Activated CD4-positive, alpha-beta T cell treated with anti-CD3 and anti-CD28 coated beads, Interleukin-2, amount 50 U/mL, for 48 hours (primary cell): ENCODE measurements at regions not wholly inside any gene's neighbourhood (a gene's known extent, or its start where the extent isn't known, plus 50 kb on each side); places are given as distances from the start of the nearest gene placed in this dataset.

Experiments used
- DNase-seq, 2 experiments: peaks; one replicate each; pipeline ENCODE4 v3.0.0-alpha.2; 2020

DNA sequence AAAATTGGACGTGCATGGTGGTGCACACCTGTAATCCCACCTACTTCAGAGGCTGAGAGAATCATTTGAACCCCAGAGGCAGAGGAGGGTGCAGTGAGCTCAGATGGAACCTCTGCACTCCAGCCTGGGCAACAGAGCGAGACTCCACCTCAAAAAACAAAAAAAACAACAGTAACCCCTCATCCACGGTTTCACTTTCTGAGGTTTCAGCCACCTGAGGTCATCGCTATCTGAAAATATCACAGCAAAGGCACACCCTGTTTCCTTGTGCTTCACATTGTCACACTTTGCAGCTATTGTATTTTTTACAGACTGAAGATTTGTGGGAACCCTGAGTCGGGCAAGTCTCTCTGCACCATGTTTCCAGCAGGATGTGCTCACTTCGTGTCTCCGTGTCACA, 54.1 kb upstream of the FOXQ1 start:
- DNase-seq = no peak

DNA sequence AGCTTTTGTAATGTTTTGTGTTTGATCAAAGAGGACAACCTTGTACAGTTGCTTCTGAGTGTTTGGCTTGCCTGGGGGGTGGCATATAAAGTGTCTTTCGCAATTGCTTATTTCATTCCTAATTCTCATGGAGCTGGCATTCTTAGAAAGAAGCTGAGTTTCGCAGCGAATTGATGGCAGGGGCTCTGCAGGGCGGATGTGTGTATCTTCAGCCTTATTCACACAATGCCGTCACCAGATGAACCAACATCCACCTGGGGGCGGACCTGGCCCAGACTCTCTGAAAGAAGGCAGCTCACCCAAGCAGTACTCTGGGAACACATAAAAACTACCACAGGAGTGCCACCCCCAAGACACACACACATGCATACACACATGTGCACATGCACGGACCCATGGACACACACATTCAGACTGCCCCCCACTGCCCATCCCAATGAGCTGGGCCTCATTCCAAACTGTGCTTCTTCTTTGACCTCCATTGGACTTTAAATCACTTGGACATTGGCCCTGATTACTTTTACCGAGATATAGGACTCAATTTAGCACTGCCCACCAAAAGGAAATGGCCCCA, 55.4 kb upstream of the FOXQ1 start:
- no peak for DNase-seq

DNA sequence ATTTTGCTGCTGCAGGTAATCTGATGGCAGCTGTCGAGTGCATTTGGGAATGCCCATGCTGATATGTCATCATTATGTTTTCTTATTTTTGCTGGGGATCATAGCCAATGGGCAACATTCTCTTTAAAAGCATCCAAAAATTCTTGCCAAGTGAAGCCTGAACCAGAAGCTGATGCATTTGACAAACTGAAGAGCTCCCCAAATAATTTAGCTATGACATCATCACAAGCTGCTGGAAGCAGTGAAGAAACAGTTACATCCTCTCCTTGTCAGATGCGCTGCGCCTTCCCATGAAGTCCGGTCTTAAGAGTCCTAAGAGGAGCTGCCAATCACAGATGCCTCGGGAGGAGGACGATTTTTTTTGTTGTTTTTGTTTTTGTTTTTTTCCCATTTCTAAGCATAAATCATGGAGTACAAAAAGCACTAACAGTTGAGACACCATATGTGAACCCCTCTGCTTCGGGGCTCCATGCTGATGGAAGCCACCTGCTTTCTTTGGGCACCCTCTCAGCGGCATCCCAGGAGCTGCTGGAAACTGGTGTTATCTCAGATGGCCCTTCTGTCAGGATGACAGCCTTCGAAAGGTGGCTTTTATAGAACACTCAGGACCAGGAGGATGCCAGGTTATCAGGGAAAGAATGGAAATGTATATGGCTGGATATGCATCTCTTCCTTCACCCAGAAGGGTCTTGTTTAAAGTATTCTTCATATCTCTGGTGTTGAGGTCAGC, 56.1 kb upstream of the FOXQ1 start:
- DNase-seq = no peak

DNA sequence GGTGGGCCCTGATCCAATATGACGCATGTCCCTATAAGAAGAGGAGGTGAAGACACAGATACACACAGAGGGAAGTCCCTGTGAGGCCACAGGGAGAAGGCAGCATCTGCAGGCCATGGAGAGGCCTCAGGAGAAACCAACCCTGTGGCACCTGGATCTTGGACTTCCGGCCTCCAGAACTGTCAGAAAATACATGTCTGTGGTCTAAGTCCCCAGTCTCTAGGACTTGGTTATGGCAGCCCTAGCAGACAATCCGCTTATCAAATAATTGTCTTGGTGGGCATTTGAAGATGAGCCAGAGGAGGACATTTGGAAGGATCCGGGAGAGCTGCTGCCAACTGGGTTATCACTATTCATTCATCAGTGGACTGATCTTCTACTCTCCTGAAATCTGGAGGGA, 57.6 kb upstream of the FOXQ1 start:
- no peak for DNase-seq

DNA sequence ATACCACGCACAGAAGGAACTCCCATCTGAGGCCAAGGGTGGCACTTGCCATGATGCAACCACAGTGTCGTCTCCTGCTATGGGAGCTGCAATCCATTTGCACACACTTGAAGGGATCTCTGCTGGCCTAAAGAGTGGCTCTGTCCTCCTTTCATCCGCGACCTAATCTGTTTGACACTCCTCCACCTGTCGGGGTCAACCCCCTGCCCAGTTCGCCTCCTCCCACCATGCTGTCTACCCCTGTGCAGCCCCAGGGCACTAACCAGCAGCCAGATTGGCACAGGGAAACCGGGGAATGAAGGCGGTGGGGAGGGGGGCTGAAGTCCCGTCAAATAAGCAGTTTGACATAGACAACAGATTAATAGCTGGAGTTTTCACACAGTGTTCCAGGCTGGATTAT, 58.1 kb upstream of the FOXQ1 start:
- DNase-seq = no peak

DNA sequence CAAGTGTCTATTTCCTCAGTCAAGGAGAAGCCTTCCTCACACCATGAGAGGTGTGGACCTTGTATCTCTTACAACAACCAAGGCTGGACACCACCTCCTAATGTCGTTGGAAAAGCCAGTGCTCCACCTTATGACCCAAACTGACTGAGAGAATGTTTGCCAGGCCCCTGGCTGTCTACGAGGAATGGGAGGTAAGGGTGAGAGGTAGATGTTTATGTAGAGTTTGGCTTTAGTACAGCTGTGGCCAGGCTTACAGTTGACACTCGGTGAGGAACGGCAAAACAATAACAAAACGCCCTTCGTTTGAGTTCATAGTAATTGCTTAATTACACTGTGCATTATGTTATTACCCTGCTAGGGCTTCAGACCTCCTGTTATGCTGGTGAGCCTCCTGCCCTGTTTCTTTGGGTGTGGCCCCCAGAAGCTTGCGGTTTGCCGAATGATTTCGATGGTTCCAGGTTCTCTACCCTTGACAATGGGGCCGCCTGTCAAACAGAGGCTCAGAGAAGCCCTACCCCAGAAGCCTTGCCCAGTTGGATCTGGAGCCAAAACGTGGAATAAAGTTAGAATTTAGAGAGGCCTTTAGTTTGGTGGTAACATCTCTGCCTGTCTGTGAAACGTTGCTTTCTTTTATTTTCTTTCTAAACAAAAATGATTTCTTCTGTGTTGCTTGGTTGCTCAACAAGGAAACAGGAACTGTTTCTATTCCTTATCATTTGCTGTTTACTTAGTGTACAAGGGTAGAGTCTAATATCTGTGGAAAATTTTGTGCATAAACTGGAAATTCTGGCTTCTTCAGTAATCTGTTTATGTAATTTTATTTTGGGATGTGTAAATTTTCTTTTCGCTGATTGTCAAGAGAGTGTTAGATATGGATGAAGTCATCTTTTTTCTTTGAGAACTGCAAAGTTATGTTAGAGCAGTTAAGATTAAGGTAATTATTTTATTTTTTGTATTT, 60.4 kb upstream of the FOXQ1 start:
- no peak for DNase-seq

DNA sequence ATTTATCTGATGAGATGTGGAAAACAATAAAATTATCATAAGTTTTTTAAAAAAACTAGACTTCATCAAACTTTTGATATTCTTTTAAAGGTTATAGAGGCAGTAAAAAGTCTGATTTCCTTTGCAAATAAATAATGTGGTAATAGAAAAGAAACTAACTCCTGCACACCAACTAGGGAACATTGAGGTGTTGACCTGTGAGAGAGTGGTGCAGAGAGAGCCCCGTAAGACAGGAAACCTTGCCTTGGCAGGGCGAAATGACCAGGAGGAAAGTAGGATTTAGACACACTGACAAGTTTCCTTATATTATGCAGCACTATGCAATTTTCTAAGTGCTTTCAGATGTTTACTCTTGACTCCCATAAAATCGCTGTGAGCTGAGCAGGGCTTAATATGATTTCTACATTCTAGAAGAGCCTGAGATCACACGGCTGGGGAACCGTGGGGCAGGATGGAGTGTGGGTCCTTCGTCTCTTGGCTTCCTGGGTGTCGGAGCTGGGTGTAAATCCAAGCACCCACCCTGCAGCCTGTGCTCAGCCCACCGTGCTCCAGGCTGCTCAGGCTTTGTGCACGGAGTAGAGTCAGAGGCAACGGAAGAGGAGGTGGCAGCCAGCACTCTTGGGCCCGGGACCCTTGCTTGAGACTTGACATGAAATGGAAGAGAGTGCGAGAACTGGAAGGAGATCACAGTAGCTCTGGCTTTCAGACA, 61.3 kb upstream of the FOXQ1 start:
- no peak for DNase-seq

DNA sequence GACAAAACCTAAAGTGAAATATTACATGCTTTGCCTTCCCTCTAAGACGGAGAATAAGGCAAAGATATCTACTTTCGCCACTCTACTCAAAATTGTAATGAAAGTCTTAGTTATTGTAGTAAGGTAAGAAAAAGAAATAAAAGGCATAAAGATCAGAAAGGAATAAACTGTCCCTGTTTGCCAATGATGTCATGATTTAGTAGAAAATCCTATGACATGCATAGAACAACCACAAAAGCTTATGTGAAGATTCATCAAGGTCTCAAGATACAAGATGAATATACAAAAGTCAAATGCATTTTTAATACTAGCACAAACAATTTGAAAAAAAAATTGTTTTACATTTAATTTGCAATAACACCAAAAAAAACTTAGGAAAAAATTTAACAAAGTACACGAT, 64.0 kb upstream of the FOXQ1 start:
- no peak for DNase-seq

DNA sequence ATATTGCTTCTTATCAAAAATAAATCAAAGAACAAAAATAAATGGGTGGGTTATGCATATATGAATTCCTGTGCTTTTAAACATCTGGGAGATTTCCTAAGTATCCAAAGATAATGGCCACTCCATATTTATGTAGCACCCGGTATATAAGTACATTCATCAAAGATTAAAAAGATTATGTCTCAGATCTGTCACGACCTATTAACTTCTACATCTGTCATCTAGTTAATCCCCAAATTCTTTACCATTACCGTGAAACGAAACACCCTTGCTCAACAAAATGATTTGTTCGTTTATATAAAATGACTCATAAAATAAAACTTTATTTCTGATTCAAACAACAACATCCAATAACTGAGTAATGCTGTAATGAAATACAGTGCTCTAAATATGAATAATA, 64.8 kb upstream of the FOXQ1 start:
- no peak for DNase-seq

DNA sequence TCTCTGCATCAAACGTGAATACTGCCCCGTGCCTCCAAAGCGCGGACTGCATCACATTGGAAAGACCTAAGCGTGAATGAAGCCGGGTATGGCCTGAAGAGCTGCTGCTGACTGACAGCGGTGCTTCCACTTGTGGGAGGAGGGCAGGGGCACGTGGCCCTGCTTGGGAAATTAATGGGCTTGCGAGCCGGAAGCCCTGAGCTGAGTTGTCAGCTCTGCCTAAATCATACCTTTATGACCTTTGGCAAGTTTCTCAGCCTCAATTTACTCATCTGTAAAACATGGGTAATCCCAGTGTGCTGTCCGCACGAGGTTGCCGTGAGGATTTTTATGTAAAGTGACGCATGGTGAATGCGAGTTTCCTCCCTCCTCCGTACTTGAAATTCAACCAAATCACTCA, 67.0 kb upstream of the FOXQ1 start:
- DNase-seq = no peak

DNA sequence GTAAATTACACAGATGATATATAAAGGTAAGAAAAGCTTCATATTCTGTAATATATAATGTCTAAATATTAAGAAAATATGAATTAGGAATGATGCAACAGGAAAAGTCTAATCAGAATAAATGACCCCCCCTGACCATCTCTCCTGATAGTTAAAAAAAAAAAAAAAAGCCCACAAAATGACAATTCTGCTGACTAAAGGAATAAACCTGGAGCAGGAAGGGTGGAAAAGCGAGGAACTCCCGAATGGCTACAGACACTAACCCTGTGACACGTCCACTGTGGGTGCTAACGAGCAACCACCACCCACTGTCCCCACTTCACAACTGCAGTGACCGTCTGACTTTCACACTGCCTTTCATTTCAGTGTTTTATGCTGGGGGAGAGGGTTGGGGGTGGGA, 67.6 kb upstream of the FOXQ1 start:
- DNase-seq = no peak

DNA sequence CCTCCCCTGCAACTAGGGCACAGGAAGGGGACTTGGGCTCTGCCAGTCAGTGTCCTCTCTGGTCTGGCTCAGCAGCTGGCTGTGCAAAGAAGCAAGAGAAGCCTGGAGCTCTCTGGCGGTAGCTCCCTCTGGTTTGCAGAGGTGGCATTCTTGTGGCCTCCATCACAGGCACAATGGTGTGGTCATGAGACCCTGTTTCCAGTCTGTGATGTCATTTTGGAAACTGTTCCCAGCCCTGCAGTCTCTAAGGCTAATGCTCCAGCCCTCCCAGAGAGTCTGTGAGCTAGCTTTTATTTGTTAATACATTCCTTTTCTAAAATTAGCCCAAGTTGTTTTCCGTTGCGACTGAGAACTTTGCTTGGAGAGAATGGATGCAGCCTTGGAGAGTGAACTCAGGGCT, 69.5 kb upstream of the FOXQ1 start:
- no peak for DNase-seq

DNA sequence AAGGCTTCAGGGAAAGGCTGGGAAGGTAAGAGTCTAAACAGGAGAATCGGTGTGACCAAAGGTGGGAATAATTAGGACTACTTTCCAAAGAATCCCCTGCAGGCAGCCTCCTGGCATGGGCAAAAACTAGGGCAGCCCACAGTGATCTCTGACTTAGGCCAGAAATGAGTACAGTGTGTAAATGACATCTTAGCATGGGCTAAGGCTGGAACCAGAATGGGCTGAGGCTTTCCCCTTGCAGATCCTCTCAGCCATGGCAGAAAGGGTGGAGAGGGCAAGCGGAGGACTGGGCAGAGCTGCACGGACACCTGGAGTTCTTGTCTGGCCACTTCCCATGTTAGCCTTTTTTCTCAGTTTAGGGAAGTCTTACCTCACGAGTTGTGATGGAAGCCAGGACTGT, 69.9 kb upstream of the FOXQ1 start:
- DNase-seq = no peak

DNA sequence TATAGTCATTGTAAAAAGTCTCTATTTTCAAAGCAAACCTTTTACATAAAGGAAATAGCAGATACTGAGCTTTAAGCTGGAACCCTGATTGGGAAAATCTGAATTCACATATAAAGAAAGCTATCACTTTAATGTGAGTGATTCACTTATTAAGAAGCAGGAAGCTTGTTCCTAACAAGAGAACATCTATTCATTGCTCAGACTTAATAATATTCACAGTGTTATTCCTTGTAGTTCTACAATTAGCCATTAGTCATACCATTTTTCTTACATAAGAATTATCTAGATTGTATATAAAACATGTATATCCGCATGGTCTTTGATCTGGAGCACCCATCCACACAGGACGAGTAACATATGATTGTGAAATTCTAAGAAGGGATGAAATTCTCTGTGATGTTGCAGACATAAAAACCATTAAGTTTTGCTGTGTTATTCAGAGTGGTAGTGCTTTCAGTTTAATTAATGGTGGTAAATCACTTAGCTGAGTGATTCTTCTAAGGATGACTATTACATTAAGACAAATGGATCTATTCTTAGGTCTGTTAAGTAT, 71.1 kb upstream of the FOXQ1 start:
- no peak for DNase-seq

DNA sequence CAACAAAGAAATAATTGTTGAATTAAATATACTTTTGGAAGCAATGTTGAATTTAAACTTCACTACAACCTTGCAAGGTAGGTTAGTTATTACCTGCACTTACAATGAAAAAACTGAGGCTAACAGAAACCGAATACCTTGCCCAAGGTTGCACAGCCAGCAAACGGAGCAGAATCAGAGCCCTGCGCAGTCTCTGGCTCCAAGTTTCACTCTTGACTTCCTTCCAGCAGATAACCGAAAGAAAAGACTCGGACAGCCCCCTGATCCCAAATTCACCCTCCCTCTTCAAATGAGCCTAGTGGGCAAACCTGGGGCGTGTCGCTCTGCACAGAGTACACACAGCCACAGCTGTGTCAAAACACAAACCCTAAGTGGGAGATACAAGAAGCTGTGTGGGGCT, 72.1 kb upstream of the FOXQ1 start:
- no peak for DNase-seq

DNA sequence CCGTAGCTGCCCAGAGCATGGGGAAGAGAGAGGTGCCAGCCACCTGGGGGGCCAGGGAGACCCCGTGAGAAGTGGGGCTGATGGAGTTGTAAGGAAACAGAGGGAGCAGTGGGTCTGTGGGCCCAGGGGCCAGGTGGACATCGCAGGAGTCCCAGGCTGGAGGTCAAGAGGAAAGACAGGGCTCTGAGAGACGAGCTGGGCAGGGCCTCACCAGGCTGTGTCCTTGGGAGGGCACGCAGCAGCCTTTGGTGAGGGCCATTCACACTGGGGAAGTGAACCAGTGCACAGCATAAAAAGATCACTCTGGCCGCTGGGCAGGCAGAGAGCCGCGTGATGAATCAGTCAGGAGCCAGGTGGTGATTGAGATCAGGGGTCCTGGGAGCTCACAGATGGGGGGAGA, 73.9 kb upstream of the FOXQ1 start:
- no peak for DNase-seq

DNA sequence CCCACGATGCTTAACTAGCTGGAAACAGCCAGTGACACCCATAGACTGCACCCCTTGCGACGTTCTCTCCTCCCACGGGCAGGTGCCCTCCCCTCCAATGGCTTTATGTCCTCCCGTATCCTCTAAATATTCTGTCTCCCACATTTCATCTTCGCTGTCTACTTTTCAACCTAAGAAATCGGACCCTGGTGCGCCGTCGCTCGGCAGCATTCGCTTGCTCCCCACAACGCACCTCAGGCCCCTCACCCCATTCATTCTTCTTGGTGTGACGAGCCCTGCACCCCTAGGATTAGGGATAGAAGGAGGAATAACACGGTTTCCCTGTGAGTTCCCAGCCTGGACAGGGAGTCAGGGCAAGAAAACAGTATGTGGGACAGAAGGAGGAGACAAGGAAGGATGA, 74.3 kb upstream of the FOXQ1 start:
- DNase-seq = no peak

DNA sequence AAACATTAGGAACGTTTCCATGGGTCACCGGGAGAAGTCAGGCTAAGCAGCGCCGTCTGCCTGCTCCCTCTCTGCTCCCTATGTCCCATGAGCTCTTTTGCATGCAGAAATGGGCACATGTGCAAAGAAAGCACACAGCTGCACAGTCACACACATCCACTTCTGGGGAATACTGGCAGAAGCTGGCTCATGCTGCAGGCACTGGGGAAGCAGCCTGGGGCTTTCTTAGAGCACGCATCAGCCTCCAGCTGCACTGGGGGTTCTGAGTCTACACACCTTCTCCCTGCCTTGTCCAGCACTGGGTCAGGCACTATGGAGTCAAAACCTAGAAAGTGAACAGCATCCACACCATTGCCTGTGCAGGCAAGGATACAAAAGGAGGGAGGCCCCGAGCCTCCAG, 76.1 kb upstream of the FOXQ1 start:
- no peak for DNase-seq

DNA sequence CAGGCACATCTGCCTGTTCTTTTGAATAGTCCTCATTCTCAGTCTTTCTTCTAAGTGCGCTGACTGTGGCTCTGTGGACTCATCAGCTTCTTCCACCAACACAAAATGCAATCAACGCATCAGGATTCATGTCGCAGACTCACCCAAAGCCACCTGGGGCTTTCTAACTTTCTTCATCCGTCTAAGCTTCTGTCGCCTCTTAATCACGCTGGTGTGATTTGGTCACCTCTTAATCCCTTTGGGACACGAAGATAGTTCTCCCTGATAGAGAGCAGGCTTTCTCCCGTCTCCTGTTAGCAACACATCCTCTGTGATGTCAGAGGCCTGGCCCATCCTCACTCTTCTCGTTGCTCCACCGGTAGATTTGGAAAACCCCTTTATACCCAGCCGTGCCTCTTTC, 78.0 kb upstream of the FOXQ1 start:
- DNase-seq = no peak

DNA sequence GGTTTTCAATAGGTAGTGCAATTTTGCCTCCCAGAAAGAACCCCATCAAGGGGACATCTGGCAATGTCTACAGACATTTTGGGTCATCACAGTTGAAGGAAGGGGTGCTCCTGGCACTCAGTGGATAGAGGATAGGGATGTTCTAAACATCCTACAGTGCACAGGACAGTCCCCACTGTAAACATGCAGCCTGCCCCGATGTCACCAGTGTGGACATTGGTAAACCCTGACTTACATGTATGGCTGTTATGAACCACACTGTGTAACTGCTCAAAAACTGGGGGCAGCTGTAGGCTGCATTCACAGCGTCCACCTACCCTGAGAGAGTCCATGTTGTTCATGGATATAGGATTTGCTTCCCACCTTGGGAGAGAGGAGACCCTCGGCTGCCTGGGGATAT, 79.3 kb upstream of the FOXQ1 start:
- DNase-seq = no peak

DNA sequence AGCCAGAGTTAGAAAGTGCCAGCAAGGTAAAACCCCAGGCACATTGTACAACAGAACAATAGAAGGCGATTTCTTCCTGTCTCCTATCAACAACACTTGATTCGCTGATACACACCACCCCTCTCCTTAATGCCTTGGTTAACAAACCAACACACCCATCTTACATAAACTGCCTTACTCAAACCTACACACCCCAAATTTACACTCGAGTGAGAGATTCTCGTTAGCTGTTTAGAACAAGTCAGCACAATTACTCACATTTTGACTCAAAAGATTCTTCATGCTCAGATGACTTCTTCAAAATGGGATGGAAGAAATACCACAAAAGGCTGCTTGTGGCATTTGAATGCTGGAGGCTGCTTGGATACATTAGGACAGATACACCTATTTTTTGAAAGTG, 80.0 kb upstream of the FOXQ1 start:
- no peak for DNase-seq

DNA sequence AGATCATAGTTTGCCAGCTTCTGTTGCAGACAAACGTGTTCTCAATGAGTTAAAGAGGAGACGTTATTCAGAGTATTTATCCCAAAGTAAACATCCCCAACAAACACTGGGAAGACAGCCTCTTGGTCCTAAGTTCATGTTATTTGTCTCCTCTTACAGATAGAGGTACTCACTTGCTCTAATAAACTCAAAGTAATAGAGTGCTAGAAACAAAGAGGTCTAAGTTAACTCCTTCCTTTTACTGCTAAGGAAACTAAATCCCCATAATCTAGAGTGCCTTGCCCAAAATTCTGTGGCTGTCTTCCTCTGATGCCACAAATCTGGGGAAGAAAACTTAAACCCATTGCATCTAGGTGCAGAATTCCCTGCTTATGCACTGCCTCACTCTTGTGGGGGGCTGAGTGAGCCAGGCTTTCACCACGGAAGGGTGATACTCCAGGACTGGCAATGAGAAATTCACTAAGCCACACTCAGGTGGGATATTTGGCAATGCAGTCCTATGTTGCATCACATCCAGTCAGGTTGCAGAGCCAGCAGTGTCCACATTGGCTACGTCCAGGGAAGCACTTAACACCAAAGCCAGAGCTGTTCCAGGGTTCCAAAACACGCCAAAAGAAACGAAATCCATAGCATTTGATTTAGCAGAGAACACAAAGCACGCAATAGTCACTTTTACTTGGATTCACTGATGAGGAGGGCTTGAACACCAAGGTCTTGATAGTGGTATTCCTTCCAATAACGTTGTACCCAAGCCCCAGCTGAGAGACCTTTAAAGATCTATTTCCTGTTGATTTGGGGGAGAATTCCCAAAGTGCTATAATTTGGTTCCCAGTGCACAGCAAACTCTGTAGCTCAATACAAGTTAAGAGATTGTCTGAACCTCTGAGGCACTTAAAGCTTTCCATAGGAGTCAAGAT, 81.0 kb upstream of the FOXQ1 start:
- DNase-seq = no peak
